WTC11 (cell line): ENCODE measurements at regions not wholly inside any gene's neighbourhood (a gene's known extent, or its start where the extent isn't known, plus 50 kb on each side); places are given as distances from the start of the nearest gene placed in this dataset.

Experiments
- ATAC-seq: fragments of 200-7000 bp; cut with Tn5 transposase; 2 replicates; pipeline ENCODE4 v1.10.0; 2021; ENCODE audit warnings: mild to moderate bottlenecking, moderate library complexity
- CTCF ChIA-PET: fragments of 300-600 bp; sonication (Branson Sonifier 250); formaldehyde crosslinking; loops from one replicate; lab custom pipeline; 2021; ENCODE audit warnings: antibody characterized with exemption; lab: Charles Lee
- POLR2A ChIA-PET: fragments of 350-600 bp; sonication (Branson Sonifier 250); formaldehyde crosslinking; loops from one replicate; lab custom pipeline; 2021; ENCODE audit warnings: antibody characterized with exemption; lab: Charles Lee
- DNase-seq: peaks from one replicate; pipeline ENCODE4 v3.0.0; 2021; ENCODE audit warnings: low spot score
- H3K27ac Mint-ChIP-seq: 2 replicates; pipeline ENCODE4 v1.8.0; 2021; ENCODE audit warnings: mixed read lengths
- H3K27me3 Mint-ChIP-seq: 2 replicates; pipeline ENCODE4 v1.8.0; 2021; ENCODE audit warnings: low read depth, mild to moderate bottlenecking, moderate library complexity, mixed read lengths
- H3K36me3 Mint-ChIP-seq: 2 replicates; pipeline ENCODE4 v1.8.0; 2021; ENCODE audit warnings: mixed read lengths
- H3K4me1 Mint-ChIP-seq: 2 replicates; pipeline ENCODE4 v1.8.0; 2022; ENCODE audit warnings: mixed read lengths
- H3K4me3 Mint-ChIP-seq: 2 replicates; pipeline ENCODE4 v1.8.0; 2021; ENCODE audit warnings: mild to moderate bottlenecking, moderate library complexity, mixed read lengths
- H3K9me3 Mint-ChIP-seq: 2 replicates; pipeline ENCODE4 v1.8.0; 2021; ENCODE audit warnings: mixed read lengths
- ATF6 ChIP-seq: sonication (generic); formaldehyde crosslinking; IDR thresholded peaks from 2 replicates; pipeline ENCODE4 v1.8.1; 2023; ENCODE audit warnings: mild to moderate bottlenecking, missing genetic modification reagents
- FOXK1 ChIP-seq: sonication (generic); formaldehyde crosslinking; IDR thresholded peaks from 2 replicates; pipeline ENCODE4 v1.8.0; 2022; ENCODE audit warnings: mild to moderate bottlenecking, moderate library complexity, missing genetic modification reagents
- GABPB1 ChIP-seq: sonication (generic); formaldehyde crosslinking; IDR thresholded peaks from 2 replicates; pipeline ENCODE4 v1.8.1; 2023; ENCODE audit warnings: mild to moderate bottlenecking, missing genetic modification reagents
- MXD4 ChIP-seq: fragments of 250-450 bp; sonication (Bioruptor Pico); IDR thresholded peaks from 2 replicates; pipeline ENCODE4 v1.8.0; 2021; ENCODE audit warnings: mild to moderate bottlenecking, moderate library complexity, borderline replicate concordance
- MYBL2 ChIP-seq: sonication (generic); formaldehyde crosslinking; IDR thresholded peaks from 2 replicates; pipeline ENCODE4 v1.8.1; 2023; ENCODE audit warnings: mild to moderate bottlenecking, moderate library complexity, missing genetic modification reagents
- NFYB ChIP-seq: sonication (generic); formaldehyde crosslinking; conservative IDR thresholded peaks from 2 replicates; pipeline ENCODE4 v1.8.0; 2022; ENCODE audit warnings: low read depth, missing genetic modification reagents
- NR2C2 ChIP-seq: sonication (generic); formaldehyde crosslinking; IDR thresholded peaks from 2 replicates; pipeline ENCODE4 v1.8.0; 2022; ENCODE audit warnings: mild to moderate bottlenecking, missing genetic modification reagents
- NR3C1 ChIP-seq: sonication (generic); formaldehyde crosslinking; conservative IDR thresholded peaks from 2 replicates; pipeline ENCODE4 v1.8.1; 2023; ENCODE audit warnings: low read depth, mild to moderate bottlenecking, missing genetic modification reagents
- PREB ChIP-seq: sonication (generic); formaldehyde crosslinking; IDR thresholded peaks from 2 replicates; pipeline ENCODE4 v1.8.1; 2022; ENCODE audit warnings: mild to moderate bottlenecking, missing genetic modification reagents, moderate library complexity, borderline replicate concordance
- PRRX2 ChIP-seq: fragments of 250-450 bp; sonication (Bioruptor Pico); IDR thresholded peaks from 2 replicates; pipeline ENCODE4 v1.8.0; 2021; ENCODE audit warnings: mild to moderate bottlenecking
- SMAD3 ChIP-seq: sonication (generic); formaldehyde crosslinking; IDR thresholded peaks from 2 replicates; pipeline ENCODE4 v1.8.0; 2022; ENCODE audit warnings: missing genetic modification reagents, mild to moderate bottlenecking, borderline replicate concordance
- TEAD1 ChIP-seq: sonication (generic); formaldehyde crosslinking; IDR thresholded peaks from 2 replicates; pipeline ENCODE4 v1.8.0; 2022; ENCODE audit warnings: mild to moderate bottlenecking, missing genetic modification reagents
- TEAD4 ChIP-seq: sonication (generic); formaldehyde crosslinking; IDR thresholded peaks from 2 replicates; pipeline ENCODE4 v1.8.0; 2022; ENCODE audit warnings: mild to moderate bottlenecking, missing genetic modification reagents
- ZBTB21 ChIP-seq: sonication (generic); formaldehyde crosslinking; IDR thresholded peaks from 2 replicates; pipeline ENCODE4 v1.8.1; 2023; ENCODE audit warnings: mild to moderate bottlenecking, missing genetic modification reagents, borderline replicate concordance
- ZBTB43 ChIP-seq: sonication (generic); formaldehyde crosslinking; IDR thresholded peaks from 2 replicates; pipeline ENCODE4 v1.8.1; 2023; ENCODE audit warnings: mild to moderate bottlenecking, missing genetic modification reagents
- ZNF138 ChIP-seq: sonication (generic); formaldehyde crosslinking; conservative IDR thresholded peaks from 2 replicates; pipeline ENCODE4 v1.8.1; 2022; ENCODE audit warnings: mild to moderate bottlenecking, moderate library complexity, missing genetic modification reagents
- ZNF317 ChIP-seq: sonication (generic); formaldehyde crosslinking; IDR thresholded peaks from 2 replicates; pipeline ENCODE4 v1.8.1; 2023; ENCODE audit warnings: low read depth, mild to moderate bottlenecking, moderate library complexity, missing genetic modification reagents, borderline replicate concordance
- TF ChIP-seq, protein P1 (sequence below): sonication (generic); formaldehyde crosslinking; conservative IDR thresholded peaks from 2 replicates; pipeline ENCODE4 v1.8.1; 2022; ENCODE audit warnings: mild to moderate bottlenecking, missing genetic modification reagents
- TF ChIP-seq, protein P2 (sequence below): fragments of 250-450 bp; sonication (Bioruptor Pico); IDR thresholded peaks from 2 replicates; pipeline ENCODE4 v1.9.0; 2021; ENCODE audit warnings: mild to moderate bottlenecking
- TF ChIP-seq, protein P3 (sequence below): sonication (generic); formaldehyde crosslinking; IDR thresholded peaks from 2 replicates; pipeline ENCODE4 v1.8.0; 2023; ENCODE audit warnings: missing genetic modification reagents, mild to moderate bottlenecking, borderline replicate concordance

DNA sequence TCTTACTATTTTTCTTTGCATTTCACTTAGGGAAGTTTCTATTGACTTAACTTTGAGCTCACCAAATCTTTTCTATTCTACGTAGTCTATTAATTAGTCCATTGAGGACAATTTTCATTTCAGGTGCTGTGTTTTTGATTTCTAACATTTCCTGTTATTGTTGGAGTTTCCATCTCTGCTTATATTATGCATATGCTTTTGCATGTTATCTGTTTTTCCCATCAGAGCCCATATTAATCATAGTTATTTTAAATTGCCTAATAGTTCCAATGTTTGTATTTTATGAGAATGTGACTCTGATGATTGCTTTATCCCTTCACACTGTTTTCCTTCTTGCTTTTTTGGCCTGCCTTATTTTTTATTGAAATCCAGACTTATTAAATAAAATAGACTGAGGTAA lies 414.5 kb upstream of the OPRM1 start:
- POLR2A ChIA-PET: no interaction called here
- H3K27ac Mint-ChIP-seq: no peak overlapping the region

More for the DNA sequence above, 414.5 kb upstream of the OPRM1 start:
- CTCF ChIA-PET: interaction anchor here (0.6 kb wide), 1 partner anchor 485 kb away, joined by 4 read pairs; no protein-coding TSS in a partner anchor
- Mint-ChIP-seq H3K4me3 (no peak overlapping the region), H3K36me3 (no peaks in the 10 kb centered on the region), H3K9me3 (no peaks in the 10 kb centered on the region), H3K27me3 (no peaks in the 10 kb centered on the region; the same call in 1 of the 2 replicates), H3K4me1 (peaks cover 6% of the 10 kb centered on the region)
- TF ChIP-seq ZBTB43 (CRISPR knock-in tag) (no peak), NR3C1 (CRISPR knock-in tag) (no peak), ATF6 (CRISPR knock-in tag) (no peak), TEAD4 (CRISPR knock-in tag) (no peak), MYBL2 (CRISPR knock-in tag) (no peak), FOXK1 (CRISPR knock-in tag) (no peak), ZNF317 (CRISPR knock-in tag) (no peak), ZBTB21 (CRISPR knock-in tag) (no peak), TEAD1 (CRISPR knock-in tag) (no peak), ZNF138 (CRISPR knock-in tag) (no peak), PREB (CRISPR knock-in tag) (no peak), NFYB (CRISPR knock-in tag) (no peak), PRRX2 (CRISPR knock-in tag) (no peak), GABPB1 (CRISPR knock-in tag) (no peak), SMAD3 (CRISPR knock-in tag) (no peak), MXD4 (CRISPR knock-in tag) (no peak), NR2C2 (CRISPR knock-in tag) (no peak)
- TF ChIP-seq, protein P1, sequence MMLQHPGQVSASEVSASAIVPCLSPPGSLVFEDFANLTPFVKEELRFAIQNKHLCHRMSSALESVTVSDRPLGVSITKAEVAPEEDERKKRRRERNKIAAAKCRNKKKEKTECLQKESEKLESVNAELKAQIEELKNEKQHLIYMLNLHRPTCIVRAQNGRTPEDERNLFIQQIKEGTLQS (CRISPR knock-in tag): no peak
- TF ChIP-seq, protein P2, sequence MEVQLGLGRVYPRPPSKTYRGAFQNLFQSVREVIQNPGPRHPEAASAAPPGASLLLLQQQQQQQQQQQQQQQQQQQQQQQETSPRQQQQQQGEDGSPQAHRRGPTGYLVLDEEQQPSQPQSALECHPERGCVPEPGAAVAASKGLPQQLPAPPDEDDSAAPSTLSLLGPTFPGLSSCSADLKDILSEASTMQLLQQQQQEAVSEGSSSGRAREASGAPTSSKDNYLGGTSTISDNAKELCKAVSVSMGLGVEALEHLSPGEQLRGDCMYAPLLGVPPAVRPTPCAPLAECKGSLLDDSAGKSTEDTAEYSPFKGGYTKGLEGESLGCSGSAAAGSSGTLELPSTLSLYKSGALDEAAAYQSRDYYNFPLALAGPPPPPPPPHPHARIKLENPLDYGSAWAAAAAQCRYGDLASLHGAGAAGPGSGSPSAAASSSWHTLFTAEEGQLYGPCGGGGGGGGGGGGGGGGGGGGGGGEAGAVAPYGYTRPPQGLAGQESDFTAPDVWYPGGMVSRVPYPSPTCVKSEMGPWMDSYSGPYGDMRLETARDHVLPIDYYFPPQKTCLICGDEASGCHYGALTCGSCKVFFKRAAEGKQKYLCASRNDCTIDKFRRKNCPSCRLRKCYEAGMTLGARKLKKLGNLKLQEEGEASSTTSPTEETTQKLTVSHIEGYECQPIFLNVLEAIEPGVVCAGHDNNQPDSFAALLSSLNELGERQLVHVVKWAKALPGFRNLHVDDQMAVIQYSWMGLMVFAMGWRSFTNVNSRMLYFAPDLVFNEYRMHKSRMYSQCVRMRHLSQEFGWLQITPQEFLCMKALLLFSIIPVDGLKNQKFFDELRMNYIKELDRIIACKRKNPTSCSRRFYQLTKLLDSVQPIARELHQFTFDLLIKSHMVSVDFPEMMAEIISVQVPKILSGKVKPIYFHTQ (CRISPR knock-in tag): no peak
- TF ChIP-seq, protein P3, sequence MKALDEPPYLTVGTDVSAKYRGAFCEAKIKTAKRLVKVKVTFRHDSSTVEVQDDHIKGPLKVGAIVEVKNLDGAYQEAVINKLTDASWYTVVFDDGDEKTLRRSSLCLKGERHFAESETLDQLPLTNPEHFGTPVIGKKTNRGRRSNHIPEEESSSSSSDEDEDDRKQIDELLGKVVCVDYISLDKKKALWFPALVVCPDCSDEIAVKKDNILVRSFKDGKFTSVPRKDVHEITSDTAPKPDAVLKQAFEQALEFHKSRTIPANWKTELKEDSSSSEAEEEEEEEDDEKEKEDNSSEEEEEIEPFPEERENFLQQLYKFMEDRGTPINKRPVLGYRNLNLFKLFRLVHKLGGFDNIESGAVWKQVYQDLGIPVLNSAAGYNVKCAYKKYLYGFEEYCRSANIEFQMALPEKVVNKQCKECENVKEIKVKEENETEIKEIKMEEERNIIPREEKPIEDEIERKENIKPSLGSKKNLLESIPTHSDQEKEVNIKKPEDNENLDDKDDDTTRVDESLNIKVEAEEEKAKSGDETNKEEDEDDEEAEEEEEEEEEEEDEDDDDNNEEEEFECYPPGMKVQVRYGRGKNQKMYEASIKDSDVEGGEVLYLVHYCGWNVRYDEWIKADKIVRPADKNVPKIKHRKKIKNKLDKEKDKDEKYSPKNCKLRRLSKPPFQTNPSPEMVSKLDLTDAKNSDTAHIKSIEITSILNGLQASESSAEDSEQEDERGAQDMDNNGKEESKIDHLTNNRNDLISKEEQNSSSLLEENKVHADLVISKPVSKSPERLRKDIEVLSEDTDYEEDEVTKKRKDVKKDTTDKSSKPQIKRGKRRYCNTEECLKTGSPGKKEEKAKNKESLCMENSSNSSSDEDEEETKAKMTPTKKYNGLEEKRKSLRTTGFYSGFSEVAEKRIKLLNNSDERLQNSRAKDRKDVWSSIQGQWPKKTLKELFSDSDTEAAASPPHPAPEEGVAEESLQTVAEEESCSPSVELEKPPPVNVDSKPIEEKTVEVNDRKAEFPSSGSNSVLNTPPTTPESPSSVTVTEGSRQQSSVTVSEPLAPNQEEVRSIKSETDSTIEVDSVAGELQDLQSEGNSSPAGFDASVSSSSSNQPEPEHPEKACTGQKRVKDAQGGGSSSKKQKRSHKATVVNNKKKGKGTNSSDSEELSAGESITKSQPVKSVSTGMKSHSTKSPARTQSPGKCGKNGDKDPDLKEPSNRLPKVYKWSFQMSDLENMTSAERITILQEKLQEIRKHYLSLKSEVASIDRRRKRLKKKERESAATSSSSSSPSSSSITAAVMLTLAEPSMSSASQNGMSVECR (CRISPR knock-in tag): no peak
- no peak for DNase-seq
- no peak for ATAC-seq
